ENCODE measurements at regions not wholly inside any gene's neighbourhood (a gene's known extent, or its start where the extent isn't known, plus 50 kb on each side); places are given as distances from the start of the nearest gene placed in this dataset.

DNA sequence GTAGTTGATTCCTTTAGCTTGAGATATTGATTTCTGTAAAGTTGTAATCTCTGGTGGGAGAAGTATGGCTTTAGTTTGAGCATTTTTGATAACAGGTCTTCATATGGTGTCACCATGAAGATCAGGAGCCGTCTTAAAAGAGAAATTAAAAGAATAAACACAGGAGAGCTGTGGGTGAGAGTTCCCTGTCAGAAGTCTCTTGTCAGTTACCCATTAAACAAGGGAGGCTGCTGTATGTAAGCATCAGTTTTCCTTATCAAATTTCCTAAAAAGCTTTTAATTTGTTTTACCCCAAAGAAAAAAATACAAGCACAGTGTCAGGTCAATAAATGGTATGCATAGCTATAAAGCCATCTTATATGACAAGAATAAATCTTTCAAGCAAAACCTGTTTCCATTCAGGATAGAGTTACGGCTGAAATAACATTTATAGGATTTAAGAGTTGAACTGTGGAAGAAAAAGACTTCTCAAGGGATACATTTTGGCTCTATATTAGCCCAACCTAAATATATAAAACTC is 767.5 kb downstream of the JRKL start:
- Histone ChIP-seq H3K4me3 (no peak overlapping the region), H3K27me3 (no peaks in the 10 kb centered on the region), H3K9me3 (no peaks in the 10 kb centered on the region), H3K27ac (no peak overlapping the region), H3K4me1 (no peaks in the 10 kb centered on the region), H3K36me3 (no peaks in the 10 kb centered on the region)
- TF ChIP-seq POLR2A (IDR thresholded peaks at IDR 0.05), result no peak
- TF ChIP-seq, protein P1, sequence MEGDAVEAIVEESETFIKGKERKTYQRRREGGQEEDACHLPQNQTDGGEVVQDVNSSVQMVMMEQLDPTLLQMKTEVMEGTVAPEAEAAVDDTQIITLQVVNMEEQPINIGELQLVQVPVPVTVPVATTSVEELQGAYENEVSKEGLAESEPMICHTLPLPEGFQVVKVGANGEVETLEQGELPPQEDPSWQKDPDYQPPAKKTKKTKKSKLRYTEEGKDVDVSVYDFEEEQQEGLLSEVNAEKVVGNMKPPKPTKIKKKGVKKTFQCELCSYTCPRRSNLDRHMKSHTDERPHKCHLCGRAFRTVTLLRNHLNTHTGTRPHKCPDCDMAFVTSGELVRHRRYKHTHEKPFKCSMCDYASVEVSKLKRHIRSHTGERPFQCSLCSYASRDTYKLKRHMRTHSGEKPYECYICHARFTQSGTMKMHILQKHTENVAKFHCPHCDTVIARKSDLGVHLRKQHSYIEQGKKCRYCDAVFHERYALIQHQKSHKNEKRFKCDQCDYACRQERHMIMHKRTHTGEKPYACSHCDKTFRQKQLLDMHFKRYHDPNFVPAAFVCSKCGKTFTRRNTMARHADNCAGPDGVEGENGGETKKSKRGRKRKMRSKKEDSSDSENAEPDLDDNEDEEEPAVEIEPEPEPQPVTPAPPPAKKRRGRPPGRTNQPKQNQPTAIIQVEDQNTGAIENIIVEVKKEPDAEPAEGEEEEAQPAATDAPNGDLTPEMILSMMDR (IDR thresholded peaks at IDR 0.05), result no peak
- TF ChIP-seq EP300 (IDR thresholded peaks at IDR 0.05), result no peak
- TF ChIP-seq POLR2AphosphoS5 (IDR thresholded peaks at IDR 0.05), result no peak
- WGBS, 2 donors, result 24 to 69% methylated on average over 2 of the region's 2 CpGs
- DNase-seq, result no peak
- intact Hi-C loops (cut with DNase I), result no loop called here

DNA sequence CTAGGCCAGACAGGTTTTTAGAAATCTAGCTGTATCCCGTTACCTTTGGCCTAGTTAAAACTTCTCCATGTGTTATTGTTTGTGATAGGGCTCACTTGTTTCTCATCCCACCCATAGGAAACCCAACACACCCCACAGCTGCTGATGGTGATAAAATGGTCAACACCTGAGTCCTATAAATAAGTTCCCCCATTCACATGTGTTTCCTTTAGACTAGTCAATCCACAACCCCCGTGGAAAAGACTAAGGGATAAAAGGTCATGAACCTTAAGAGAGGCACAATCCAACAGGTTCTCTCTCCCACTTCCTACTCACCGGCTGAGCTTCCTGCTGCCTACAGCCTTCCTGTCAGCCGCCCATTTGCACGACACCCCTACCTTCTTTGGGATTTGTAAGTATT is 768.4 kb downstream of the JRKL start:
- TF ChIP-seq EP300 (IDR thresholded peaks at IDR 0.05), result no peak
- TF ChIP-seq, protein P1 (IDR thresholded peaks at IDR 0.05), result no peak
- intact Hi-C loops (cut with DNase I), result no loop called here
- 57 to 80% methylated on average over 5 of the region's 5 CpGs for WGBS, 2 donors

DNA sequence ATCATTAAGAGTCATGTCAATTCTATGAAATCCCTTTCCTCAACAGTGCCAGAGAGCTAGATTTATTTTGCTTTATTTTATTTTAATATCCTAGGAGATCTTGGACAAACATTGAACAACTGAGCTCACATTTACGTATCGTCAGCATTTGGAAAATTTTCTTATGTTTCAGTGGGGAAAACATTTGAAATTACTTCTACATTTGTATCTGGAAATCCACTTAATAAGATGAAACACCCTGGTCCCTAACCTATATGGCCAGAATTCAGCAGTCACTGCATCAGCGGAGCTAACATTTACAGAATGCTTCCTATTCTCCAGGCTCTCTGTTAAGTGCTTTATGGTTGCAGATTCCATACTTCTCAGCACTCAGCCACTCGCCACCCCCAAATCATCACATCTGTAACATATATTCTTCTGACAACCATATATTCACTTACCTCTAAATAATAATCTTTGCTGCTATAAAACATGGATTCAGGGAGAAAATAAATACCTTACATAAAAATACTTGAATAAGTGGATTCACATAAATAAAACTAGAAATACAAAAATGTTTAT is 773.9 kb downstream of the JRKL start:
- DNase-seq, result no peak
- WGBS, 2 donors, result 77 to 79% methylated on average over 4 of the region's 4 CpGs
- no peaks in the 10 kb centered on the region for H3K9me3 ChIP-seq

More for the DNA sequence above, 768.4 kb downstream of the JRKL start:
- H3K36me3 ChIP-seq, result no peaks in the 10 kb centered on the region
- no peak for DNase-seq
- H3K27ac ChIP-seq, result no peak overlapping the region
- no peaks in the 10 kb centered on the region for H3K9me3 ChIP-seq
- no peak overlapping the region for H3K4me3 ChIP-seq
- H3K27me3 ChIP-seq, result no peaks in the 10 kb centered on the region
- H3K4me1 ChIP-seq, result no peaks in the 10 kb centered on the region

DNA sequence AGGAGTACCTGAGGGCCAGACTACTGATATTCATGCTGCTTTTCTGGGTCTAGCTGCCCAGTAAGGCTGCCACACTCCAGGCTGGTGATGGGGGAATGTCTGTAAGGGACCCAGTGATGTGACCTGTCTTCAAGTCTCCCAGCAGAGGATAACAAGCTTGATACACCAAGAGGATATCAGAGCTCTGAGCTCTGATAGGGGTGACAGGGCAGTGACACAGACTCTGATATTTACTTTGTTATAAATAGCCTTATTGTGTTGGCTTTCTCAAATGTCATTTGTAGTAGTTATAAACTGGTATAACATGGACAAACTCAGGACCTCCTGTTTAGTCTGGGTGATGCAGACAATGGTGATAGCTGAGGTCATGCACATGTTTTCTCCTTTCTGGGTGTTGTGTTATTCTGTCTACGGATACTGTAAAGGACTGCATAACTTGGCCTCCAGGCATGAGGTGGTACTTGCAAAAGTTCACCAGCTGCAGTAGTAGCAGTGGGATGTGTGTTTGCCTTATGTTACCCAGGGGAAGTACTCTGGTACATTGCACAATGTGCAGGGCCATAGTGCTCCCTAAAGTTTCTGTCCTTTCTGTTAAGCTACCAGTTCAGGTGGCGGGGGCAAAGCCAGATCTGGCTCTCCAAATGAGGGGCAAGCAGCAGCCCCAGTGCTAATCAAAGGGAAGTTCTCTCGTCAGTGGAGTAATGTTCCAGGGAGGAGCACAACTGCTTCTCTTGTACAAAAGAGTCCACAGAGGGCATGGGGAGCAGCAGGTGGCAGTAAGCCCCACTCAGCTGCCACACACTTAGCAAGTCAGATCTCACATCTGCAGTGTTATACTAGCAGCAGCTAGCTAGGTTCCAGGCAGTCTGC is 812.2 kb downstream of the JRKL start:
- no peak for TF ChIP-seq EP300 (IDR thresholded peaks at IDR 0.05)
- TF ChIP-seq POLR2AphosphoS5 (IDR thresholded peaks at IDR 0.05), result no peak
- TF ChIP-seq, protein P1 (IDR thresholded peaks at IDR 0.05), result no peak
- TF ChIP-seq POLR2A (IDR thresholded peaks at IDR 0.05), result no peak

More for the DNA sequence above, 773.9 kb downstream of the JRKL start:
- no peaks in the 10 kb centered on the region for H3K36me3 ChIP-seq
- intact Hi-C loops (cut with DNase I), result no loop called here
- H3K27ac ChIP-seq, result no peak overlapping the region
- no peak overlapping the region for H3K4me3 ChIP-seq
- TF ChIP-seq, protein P1 (IDR thresholded peaks at IDR 0.05), result no peak
- H3K27me3 ChIP-seq, result no peaks in the 10 kb centered on the region
- no peaks in the 10 kb centered on the region for H3K4me1 ChIP-seq

More for the DNA sequence above, 812.2 kb downstream of the JRKL start:
- Histone ChIP-seq H3K4me1 (no peaks in the 10 kb centered on the region), H3K27me3 (no peaks in the 10 kb centered on the region), H3K27ac (no peak overlapping the region), H3K36me3 (no peaks in the 10 kb centered on the region), H3K4me3 (no peak overlapping the region), H3K9me3 (no peaks in the 10 kb centered on the region)
- no peak for DNase-seq
- intact Hi-C loops (cut with DNase I), result no loop called here
- WGBS, 2 donors, result 65 to 78% methylated on average over 3 of the region's 3 CpGs

Data from sigmoid colon (tissue), 6 donors.